Panc1 (cell line): ENCODE measurements at regions not wholly inside any gene's neighbourhood (a gene's known extent, or its start where the extent isn't known, plus 50 kb on each side); places are given as distances from the start of the nearest gene placed in this dataset.

Experiments
- ATAC-seq: fragments of 200-7000 bp; cut with Tn5 transposase; 2 replicates; pipeline ENCODE4 v1.9.1; 2020; ENCODE audit warnings: mild to moderate bottlenecking, moderate library complexity
- BruUV-seq: library from RNA; stranded (reverse); fragments of 400-500 nt; replicated peaks from 2 replicates; lab custom pipeline; 2021; lab: Mats Ljungman, UMichigan
- CTCF ChIA-PET: fragments of 300-600 bp; sonication (Branson Sonifier 250); formaldehyde crosslinking; loops from one replicate; lab custom pipeline; 2022; ENCODE audit warnings: antibody characterized with exemption; lab: Charles Lee
- POLR2A ChIA-PET: fragments of 300-600 bp; sonication (Branson Sonifier 250); formaldehyde crosslinking; loops from one replicate; lab custom pipeline; 2022; ENCODE audit warnings: antibody characterized with exemption; lab: Charles Lee
- DNase-seq: peaks from one replicate; pipeline ENCODE4 v3.0.0-alpha.2; 2010; ENCODE audit warnings: low read depth, low spot score
- H3K27ac ChIP-seq: 2 replicates; pipeline ENCODE4 v1.5.1; 2011; ENCODE audit warnings: mild to moderate bottlenecking, low read length, inconsistent platforms
- H3K27me3 ChIP-seq: fragments of 200-500 bp; sonication (Bioruptor generic); 2 replicates; pipeline ENCODE4 v1.6.0; 2014; ENCODE audit warnings: low read length, inconsistent platforms; ENCODE audit not compliant: control insufficient read depth, insufficient read depth
- H3K36me3 ChIP-seq: fragments of 200-500 bp; sonication (Bioruptor generic); 2 replicates; pipeline ENCODE4 v1.5.1; 2014; ENCODE audit warnings: inconsistent platforms, mild to moderate bottlenecking, low read length, moderate library complexity; ENCODE audit not compliant: control insufficient read depth, insufficient read depth
- H3K4me1 ChIP-seq: 2 replicates; pipeline ENCODE4 v1.5.1; 2011; ENCODE audit warnings: inconsistent platforms, mild to moderate bottlenecking, low read length, moderate library complexity; ENCODE audit not compliant: control insufficient read depth, insufficient read depth
- H3K4me3 ChIP-seq, 2 experiments: 2 replicates each; pipeline ENCODE4 v1.5.1; 2011 to 2012; ENCODE audit warnings: low read depth in 2 of 2, low read length in 2 of 2, mild to moderate bottlenecking in 2 of 2, inconsistent platforms in 1 of 2, moderate library complexity in 1 of 2
- H3K9me3 ChIP-seq: fragments of 200-500 bp; sonication (Bioruptor generic); 2 replicates; pipeline ENCODE4 v1.5.1; 2014; ENCODE audit warnings: low read depth, mild to moderate bottlenecking, inconsistent platforms, low read length, moderate library complexity; ENCODE audit not compliant: control insufficient read depth, insufficient read depth
- CTCF ChIP-seq: fragments of 450-650 bp; IDR thresholded peaks from 2 replicates; pipeline ENCODE4 v1.5.1; 2017; ENCODE audit warnings: mild to moderate bottlenecking
- POLR2AphosphoS5 ChIP-seq: IDR thresholded peaks from 2 replicates; pipeline ENCODE4 v1.6.1; 2012; ENCODE audit warnings: mild to moderate bottlenecking, low read depth, low read length, moderate library complexity
- REST ChIP-seq, 2 experiments: IDR thresholded peaks; 2 replicates each; pipeline ENCODE4 v1.6.1; 2011 to 2012; ENCODE audit warnings: low read depth in 2 of 2, control low read depth in 1 of 2, low read length in 1 of 2, mild to moderate bottlenecking in 1 of 2, moderate library complexity in 1 of 2; ENCODE audit not compliant: insufficient read depth in 1 of 2
- SIN3A ChIP-seq: IDR thresholded peaks from 2 replicates; pipeline ENCODE4 v1.6.1; 2012; ENCODE audit warnings: low read depth, mild to moderate bottlenecking, low read length, moderate library complexity, borderline replicate concordance; ENCODE audit not compliant: insufficient read depth
- TCF7L2 ChIP-seq: IDR thresholded peaks from 2 replicates; pipeline ENCODE4 v1.6.1; 2011; ENCODE audit warnings: mild to moderate bottlenecking, low read depth, low read length, inconsistent platforms
- in situ Hi-C: cut with HindIII; loops from 2 replicates; pipeline ENCODE4 v1.10.0; 2016; ENCODE audit warnings: low sequenced_read_pairs, low pct_unique_long_range_greater_than_20kb
- intact Hi-C: fragments of 100-400 bp; cut with micrococcal nuclease; formaldehyde crosslinking; loops from one replicate; pipeline ENCODE4 v1.10.0; 2022; ENCODE audit not compliant: unreplicated experiment

DNA sequence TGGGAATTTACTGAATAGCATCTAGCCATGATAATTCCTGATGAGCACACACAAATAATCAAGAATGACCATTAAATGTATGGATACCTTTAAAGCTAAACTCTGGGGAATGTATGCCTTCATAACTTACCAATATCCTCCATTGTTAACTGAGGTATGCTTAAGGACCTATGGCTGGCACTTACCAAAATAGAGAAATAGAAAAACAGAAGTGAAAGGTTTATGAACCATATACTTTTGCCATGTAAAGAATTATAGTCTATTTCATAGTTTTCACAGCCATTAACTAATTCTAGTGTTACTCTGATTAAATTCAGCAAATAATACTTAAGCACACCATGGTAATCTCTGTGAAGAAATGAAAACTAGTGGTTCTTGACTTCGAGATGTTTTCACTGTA, 1360.6 kb upstream of the LRRTM3 start:
- in situ Hi-C loops (no loop called here), intact Hi-C loops (no loop called here)
- TF ChIP-seq SIN3A, result no peak
- no peak for TF ChIP-seq CTCF
- TF ChIP-seq TCF7L2, result no peak
- TF ChIP-seq POLR2AphosphoS5, result no peak
- TF ChIP-seq REST (IDR thresholded peaks at IDR 0.05; ENCODE audit: insufficient read depth in 1 of 2, low read depth in 2 of 2, low read length in 1 of 2), result no peak
- POLR2A ChIA-PET, result no interaction called here
- no TSS peak for BruUV-seq
- CTCF ChIA-PET, result no interaction called here
- Histone ChIP-seq H3K27ac (no peak overlapping the region), H3K27me3 (no peaks in the 10 kb centered on the region), H3K36me3 (no peaks in the 10 kb centered on the region), H3K4me3 (no peak overlapping the region), H3K9me3 (no peaks in the 10 kb centered on the region), H3K4me1 (no peaks in the 10 kb centered on the region)
- ATAC-seq (no peak), DNase-seq (no peak)

DNA sequence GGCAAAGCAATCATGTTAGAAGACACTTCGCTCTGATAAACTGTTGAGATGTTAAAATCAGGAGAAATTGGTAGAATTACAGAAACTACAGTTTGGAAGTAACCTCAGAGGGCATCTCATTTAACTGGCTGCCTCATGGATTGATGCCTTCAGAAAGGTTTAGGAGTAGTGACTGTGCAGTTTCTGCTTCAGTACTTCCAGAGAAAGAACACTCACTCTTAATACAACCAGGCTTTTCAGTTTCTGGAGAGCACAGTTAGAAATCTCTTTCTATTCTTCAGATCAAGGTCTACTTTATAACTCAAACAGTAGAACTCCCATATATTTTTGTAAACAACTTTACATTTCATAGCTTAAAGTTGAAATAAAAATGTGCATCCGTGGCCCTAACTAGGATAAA, 1358.9 kb upstream of the LRRTM3 start:
- no peak for DNase-seq
- Histone ChIP-seq H3K4me1 (0 out of 2 replicates have a peak, but pooled peaks cover 2% of the 10 kb centered on the region), H3K36me3 (no peaks in the 10 kb centered on the region; the same call in 1 of the 2 replicates), H3K9me3 (no peaks in the 10 kb centered on the region), H3K4me3 (no peak overlapping the region), H3K27ac (no peak overlapping the region), H3K27me3 (no peaks in the 10 kb centered on the region)
- ATAC-seq, result no peak
- TF ChIP-seq TCF7L2, result no peak
- ChIA-PET CTCF (no interaction called here), POLR2A (no interaction called here)
- intact Hi-C loops (no loop called here), in situ Hi-C loops (no loop called here)
- BruUV-seq, result no TSS peak

DNA sequence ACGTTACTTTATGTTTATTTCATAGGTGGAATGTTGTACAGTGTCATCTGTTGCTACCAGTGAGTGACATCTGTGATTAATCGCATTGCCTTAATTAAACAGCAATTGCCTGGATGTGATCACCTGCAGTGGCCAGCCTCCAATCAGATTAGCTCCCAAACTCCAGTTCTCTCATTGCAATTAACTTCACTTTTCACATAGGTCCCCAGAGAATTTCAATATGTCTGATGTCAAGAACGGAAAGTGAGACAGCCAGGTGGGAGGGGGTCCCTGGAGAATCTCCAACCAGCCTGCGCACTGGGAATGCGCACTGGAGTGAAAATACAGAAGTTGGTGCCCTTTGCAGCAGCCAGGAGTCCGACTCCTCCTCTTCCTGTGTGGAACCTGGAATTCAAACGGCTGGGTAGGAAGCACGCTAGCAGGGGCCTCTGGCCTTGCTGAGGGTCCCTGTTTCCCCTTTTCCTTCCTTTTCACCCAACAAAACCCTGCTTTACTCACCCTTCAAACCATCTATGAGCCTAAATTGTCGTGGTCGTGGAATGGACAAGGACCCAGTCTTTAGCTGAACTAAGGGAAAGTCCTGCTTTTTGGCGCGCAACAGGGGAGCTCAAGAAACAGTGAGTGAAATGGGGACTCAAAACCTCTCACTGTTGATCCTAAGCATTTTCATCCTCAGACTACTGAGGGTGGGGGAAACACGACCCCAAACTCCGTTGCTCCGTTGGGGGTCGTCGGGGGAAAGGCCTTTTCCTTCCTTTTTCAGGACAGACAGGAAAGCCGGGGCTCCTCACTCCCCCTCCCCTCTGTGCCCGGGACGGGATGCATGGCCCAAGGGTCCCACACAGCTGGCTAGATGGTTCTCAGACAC, 1355.5 kb upstream of the LRRTM3 start:
- in situ Hi-C loops, result no loop called here
- no peaks in the 10 kb centered on the region for H3K27me3 ChIP-seq
- H3K4me1 ChIP-seq, result 0 out of 2 replicates have a peak, but pooled peaks cover 2% of the 10 kb centered on the region
- no peaks in the 10 kb centered on the region for H3K9me3 ChIP-seq
- peak overlapping the region; percentile 52 to 60 for H3K4me3 ChIP-seq
- no peaks in the 10 kb centered on the region; the same call in none of the 2 replicates for H3K36me3 ChIP-seq
- POLR2A ChIA-PET, result no interaction called here
- CTCF ChIA-PET, result no interaction called here
- intact Hi-C loops, result no loop called here
- TF ChIP-seq CTCF, result no peak
- TF ChIP-seq SIN3A, result no peak
- TF ChIP-seq POLR2AphosphoS5, result peak; percentile 43; the same call in 1 of the 2 replicates
- no peak for TF ChIP-seq TCF7L2
- no peak for TF ChIP-seq REST (IDR thresholded peaks at IDR 0.05; ENCODE audit: insufficient read depth in 1 of 2, low read depth in 2 of 2, low read length in 1 of 2)
- peak; percentile 92 for ATAC-seq
- no peak for DNase-seq
- H3K27ac ChIP-seq, result peak overlapping the region; percentile 78
- TSS peak; percentile 93 for BruUV-seq
